HL-60/S4 treated with phorbol 12-myristate 13-acetate at 8.2 ng/mL for 4 days and 3 days (cell line): ENCODE measurements at regions not wholly inside any gene's neighbourhood (a gene's known extent, or its start where the extent isn't known, plus 50 kb on each side); places are given as distances from the start of the nearest gene placed in this dataset.

Experiments used
- in situ Hi-C: fragments of 300-500 bp; cut with MboI; formaldehyde crosslinking; loops from 2 replicates; pipeline ENCODE4 v1.15.0; 2022; ENCODE audit warnings: low sequenced_read_pairs

DNA sequence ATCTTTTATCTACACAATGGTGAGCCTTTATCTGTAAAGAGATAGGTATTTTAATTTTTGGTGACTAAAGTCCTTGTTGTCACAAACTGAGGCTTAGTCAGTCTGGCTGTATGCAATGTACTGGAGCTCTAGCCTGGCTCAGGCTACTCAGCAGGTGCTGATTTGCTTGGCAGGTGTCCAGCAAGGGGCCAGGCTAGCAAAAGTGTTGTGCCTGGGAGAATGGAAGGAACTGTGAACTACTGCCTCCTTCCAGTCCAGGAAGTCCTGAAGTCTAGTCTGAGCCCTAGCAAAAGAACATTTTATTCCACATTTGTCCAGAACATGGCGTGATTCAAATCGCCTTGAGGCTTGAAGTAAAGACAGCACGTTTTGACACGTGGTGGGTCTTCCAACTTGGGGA, 260.5 kb downstream of the CCDC85A start:
- in situ Hi-C loops, result no loop called here

DNA sequence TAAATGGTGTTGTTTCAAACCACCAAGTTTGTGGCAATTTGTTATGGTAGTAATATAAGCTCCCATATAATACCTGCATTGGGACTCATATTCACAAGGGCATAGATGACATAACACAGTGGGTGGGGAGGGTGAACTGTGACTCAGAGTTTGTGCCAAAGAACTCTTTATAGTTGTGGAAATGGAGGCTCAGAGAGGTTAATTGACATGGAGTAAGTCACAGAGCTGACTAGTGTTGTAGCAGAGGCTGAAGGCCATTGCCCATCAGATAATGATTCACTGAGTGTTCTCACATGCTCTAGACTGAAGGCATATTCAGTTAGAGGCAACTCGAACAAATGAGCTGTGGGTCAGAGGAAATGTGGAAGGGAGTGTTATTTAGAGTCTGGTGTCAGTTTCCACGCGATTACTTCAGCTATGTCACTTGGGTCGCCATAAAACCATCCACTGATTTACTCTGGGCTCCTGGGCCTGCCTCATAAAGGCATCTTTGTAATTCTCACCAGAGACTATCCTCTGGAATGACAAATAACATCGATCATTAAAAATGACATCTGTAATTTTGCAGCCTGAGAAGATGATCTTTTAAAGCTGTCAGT, 264.7 kb downstream of the CCDC85A start:
- in situ Hi-C loops, result no loop called here

GRCh38 chr2:56449002-56449431, 265.2 kb downstream of the CCDC85A start:
- in situ Hi-C loops, result no loop called here

- in situ Hi-C loops, result no loop called here
Measured at GRCh38 chr2:56449449-56449860, 265.7 kb downstream of the CCDC85A start.

DNA sequence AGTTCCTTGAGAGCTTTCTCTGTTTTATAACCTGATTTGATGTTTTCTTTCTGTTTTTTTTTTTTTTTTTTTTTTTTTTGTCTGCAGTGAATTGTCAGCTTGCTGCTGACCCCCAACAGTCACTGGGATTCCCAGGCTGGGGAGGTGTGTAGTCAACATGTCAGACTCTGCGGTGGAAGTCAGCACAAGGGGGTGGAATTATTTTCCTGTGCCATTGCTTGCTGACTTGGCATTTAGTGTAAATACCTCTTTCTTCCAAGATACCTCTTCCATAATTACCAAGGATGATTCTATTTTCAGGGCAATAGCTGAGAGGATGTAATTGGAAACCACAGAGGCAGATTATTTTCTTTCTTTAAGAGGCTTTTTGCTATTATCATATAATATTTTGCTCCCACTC, 266.3 kb downstream of the CCDC85A start:
- in situ Hi-C loops, result no loop called here

- in situ Hi-C loops, result no loop called here
Measured at GRCh38 chr2:56450772-56451171, 267.0 kb downstream of the CCDC85A start.

- in situ Hi-C loops, result no loop called here
Measured at GRCh38 chr2:56455642-56456041, 271.9 kb downstream of the CCDC85A start.

GRCh38 chr2:56456791-56457190, 273.0 kb downstream of the CCDC85A start:
- in situ Hi-C loops, result no loop called here

GRCh38 chr2:56460508-56460907, 276.7 kb downstream of the CCDC85A start:
- in situ Hi-C loops, result no loop called here

DNA sequence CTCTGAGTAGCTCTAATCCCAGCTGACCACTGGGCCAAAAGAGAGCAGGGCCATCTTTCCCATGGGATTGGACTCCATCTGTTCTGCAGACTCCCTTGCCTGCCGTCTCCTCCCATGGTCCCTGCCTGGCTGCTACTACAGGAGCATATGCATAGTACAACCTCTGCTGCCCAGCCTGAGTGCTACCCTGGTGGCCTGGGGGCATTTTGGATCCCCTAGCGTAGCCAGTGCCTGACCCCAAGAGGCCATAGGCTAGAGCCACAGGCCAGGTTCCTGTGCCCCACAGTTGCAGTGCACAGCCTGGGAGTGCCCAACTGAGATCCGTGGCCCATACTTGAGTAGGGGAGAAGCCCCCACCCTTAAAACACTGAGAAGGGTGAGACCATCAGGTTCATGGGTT, 280.3 kb downstream of the CCDC85A start:
- in situ Hi-C loops, result no loop called here

DNA sequence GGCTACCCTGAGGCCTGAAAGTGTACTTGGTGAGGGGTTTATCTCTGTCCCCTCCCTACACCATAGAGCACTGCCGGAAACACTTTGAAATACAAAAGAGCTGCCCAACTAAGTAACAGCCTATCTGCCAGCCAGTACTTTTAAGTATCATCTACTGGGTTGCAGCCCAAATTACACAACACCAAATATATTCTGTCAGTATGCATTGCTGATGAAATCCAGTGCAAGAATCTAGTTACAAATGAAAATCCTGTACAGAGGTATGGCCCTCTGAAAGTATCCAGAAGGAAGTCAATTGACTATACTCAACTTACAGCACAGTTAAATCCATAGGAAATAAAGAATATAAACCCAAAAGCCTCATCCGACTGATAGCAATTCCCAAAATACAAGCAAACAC, 280.8 kb downstream of the CCDC85A start:
- in situ Hi-C loops, result no loop called here

DNA sequence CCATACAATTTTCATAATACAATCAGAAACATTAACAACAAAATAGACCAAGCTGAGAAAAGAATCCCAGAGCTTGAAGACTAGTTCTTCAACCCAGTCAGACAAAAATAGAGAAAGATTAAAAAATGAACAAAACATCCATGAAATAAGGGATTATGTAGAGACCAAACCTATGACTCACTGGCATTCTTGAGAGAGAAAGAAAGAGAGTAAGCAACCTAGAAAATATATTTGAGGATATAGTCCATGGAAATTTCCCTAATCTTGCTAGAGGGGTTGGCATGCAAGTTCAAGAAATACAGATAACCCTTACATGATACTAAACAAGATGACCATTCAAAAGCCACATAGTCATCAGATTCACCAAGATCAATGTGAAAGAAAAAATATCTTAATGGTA, 281.7 kb downstream of the CCDC85A start:
- in situ Hi-C loops, result no loop called here

- in situ Hi-C loops, result no loop called here
Measured at GRCh38 chr2:56473524-56473923, 289.7 kb downstream of the CCDC85A start.

- in situ Hi-C loops, result no loop called here
Measured at GRCh38 chr2:56474412-56475158, 290.8 kb downstream of the CCDC85A start.

GRCh38 chr2:56475191-56475590, 291.4 kb downstream of the CCDC85A start:
- in situ Hi-C loops, result no loop called here

- in situ Hi-C loops, result no loop called here
Measured at GRCh38 chr2:56476509-56477071, 292.8 kb downstream of the CCDC85A start.

DNA sequence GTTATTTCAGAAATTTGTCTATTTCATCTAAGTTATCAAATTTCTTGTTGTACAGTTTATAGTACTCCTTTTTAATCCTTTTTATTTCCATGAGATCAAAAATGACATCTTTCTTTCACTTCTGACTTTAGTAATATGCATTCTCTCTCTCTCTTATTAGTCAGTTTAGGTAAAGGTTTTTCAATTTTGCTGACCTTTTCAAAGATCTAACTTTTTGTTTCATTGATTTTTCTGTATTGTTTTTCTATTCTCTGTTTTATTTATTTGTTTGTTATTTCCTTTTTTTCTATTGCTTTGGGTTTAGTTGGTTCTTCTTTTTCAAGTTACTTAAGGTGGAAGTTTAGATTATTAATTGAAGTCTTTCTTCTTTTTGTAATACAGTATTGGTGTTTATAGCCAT, 294.2 kb downstream of the CCDC85A start:
- in situ Hi-C loops, result no loop called here

- in situ Hi-C loops, result no loop called here
Measured at GRCh38 chr2:56483081-56483480, 299.3 kb downstream of the CCDC85A start.

DNA sequence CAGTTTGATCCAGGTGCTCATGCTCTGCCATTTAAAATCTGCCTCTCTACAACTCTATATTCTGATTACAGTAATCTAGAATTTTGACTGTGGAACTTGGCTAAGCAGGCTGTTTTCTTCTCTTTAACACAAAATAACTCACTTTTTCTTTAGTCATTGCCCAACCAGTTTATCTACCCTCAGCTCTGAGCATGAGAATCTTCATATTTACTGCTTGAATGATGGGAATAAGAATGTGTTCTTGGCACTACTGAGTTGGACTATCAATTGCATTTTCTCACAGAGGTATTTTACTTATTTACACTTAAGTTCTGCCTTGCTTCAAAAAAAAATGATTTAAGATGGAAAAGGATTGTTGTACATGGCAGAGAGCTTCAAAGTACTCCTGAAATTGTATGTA, 301.1 kb downstream of the CCDC85A start:
- in situ Hi-C loops, result no loop called here

DNA sequence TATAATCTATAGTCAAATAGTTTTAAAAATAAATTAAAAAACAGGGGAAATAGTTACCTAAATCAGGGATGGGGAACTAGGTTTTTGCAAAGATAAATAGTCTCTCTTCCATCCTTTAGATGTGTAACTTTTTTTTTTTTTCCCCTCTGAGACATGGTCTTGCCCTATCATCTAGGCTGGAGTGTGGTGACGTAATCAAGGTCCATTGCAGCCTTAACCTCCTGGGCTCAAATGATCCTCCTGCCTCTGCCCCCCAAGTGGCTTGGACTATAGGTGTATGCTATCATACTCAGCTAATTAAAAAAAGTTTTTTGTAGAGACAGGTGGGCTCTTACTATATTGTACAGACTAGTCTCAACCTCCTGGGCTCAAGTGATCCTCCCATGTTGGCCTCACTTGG, 316.5 kb downstream of the CCDC85A start:
- in situ Hi-C loops, result no loop called here

- in situ Hi-C loops, result no loop called here
Measured at GRCh38 chr2:56502616-56503015, 318.8 kb downstream of the CCDC85A start.

GRCh38 chr2:56505885-56506284, 322.1 kb downstream of the CCDC85A start:
- in situ Hi-C loops, result no loop called here
